Osteocyte (in vitro differentiated cells): ENCODE measurements at regions not wholly inside any gene's neighbourhood (a gene's known extent, or its start where the extent isn't known, plus 50 kb on each side); places are given as distances from the start of the nearest gene placed in this dataset.

Source experiments
- DNase-seq: peaks from one replicate; pipeline ENCODE4 v3.0.0; 2021; ENCODE audit warnings: mixed read lengths; ENCODE audit not compliant: unreplicated experiment; ENCODE audit errors: extremely low spot score
- H3K27ac Mint-ChIP-seq: one replicate; pipeline ENCODE4 v1.8.0; 2021; ENCODE audit warnings: mild to moderate bottlenecking, mixed read lengths; ENCODE audit not compliant: unreplicated experiment
- H3K27me3 Mint-ChIP-seq: one replicate; pipeline ENCODE4 v1.8.0; 2021; ENCODE audit warnings: mixed read lengths; ENCODE audit not compliant: unreplicated experiment
- H3K36me3 Mint-ChIP-seq: one replicate; pipeline ENCODE4 v1.8.0; 2021; ENCODE audit warnings: mixed read lengths; ENCODE audit not compliant: unreplicated experiment
- H3K4me1 Mint-ChIP-seq: one replicate; pipeline ENCODE4 v1.8.0; 2021; ENCODE audit warnings: mixed read lengths; ENCODE audit not compliant: unreplicated experiment
- H3K4me3 Mint-ChIP-seq: one replicate; pipeline ENCODE4 v1.8.0; 2021; ENCODE audit warnings: mild to moderate bottlenecking, moderate library complexity, mixed read lengths; ENCODE audit not compliant: unreplicated experiment
- H3K9me3 Mint-ChIP-seq: one replicate; pipeline ENCODE4 v1.8.0; 2021; ENCODE audit warnings: mixed read lengths; ENCODE audit not compliant: unreplicated experiment
- TF ChIP-seq, protein P1 (sequence below): fragments of 200-600 bp; sonication (generic); IDR thresholded peaks from 2 replicates; pipeline ENCODE4 v1.5.0; 2021; ENCODE audit warnings: antibody characterized with exemption, mild to moderate bottlenecking, moderate library complexity

DNA sequence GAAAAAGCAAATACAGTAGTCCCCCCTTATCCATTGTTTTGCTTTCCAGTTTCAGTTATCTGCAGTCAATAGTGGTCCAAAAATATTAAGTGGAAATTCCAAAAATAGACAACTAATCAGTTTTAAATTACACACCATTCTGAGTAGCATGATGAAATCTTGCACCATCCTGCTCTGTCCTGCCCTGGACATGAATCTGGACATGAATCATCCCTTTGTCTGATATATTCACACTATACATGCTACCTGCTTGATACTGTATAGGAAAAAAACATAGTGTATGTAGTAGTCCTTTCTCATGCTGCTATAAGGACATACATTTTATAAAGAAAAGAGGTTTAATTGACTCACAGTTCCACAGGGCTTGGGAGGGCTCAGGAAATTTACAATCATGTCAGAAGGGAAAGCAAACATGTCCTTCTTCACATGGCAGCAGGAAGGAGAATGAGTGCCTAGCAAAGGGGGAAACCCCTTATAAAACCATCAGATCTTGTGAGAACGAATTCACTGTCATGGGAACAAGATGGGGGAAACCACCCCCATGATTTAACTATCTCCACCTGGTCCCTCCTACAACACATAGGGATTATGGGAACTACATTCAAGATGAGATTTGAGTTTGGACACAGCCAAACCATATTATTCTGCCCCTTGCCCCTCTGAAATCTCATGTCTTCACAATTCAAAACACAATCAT is 153.9 kb downstream of the ARRDC3 start:
- peaks cover 3% of the 10 kb centered on the region for H3K27me3 Mint-ChIP-seq
- H3K36me3 Mint-ChIP-seq: no peaks in the 10 kb centered on the region
- TF ChIP-seq, protein P1, sequence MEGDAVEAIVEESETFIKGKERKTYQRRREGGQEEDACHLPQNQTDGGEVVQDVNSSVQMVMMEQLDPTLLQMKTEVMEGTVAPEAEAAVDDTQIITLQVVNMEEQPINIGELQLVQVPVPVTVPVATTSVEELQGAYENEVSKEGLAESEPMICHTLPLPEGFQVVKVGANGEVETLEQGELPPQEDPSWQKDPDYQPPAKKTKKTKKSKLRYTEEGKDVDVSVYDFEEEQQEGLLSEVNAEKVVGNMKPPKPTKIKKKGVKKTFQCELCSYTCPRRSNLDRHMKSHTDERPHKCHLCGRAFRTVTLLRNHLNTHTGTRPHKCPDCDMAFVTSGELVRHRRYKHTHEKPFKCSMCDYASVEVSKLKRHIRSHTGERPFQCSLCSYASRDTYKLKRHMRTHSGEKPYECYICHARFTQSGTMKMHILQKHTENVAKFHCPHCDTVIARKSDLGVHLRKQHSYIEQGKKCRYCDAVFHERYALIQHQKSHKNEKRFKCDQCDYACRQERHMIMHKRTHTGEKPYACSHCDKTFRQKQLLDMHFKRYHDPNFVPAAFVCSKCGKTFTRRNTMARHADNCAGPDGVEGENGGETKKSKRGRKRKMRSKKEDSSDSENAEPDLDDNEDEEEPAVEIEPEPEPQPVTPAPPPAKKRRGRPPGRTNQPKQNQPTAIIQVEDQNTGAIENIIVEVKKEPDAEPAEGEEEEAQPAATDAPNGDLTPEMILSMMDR: no peak
- no peaks in the 10 kb centered on the region for H3K9me3 Mint-ChIP-seq
- no peak overlapping the region for H3K27ac Mint-ChIP-seq
- no peak for DNase-seq
- no peak overlapping the region for H3K4me3 Mint-ChIP-seq
- H3K4me1 Mint-ChIP-seq: no peaks in the 10 kb centered on the region

DNA sequence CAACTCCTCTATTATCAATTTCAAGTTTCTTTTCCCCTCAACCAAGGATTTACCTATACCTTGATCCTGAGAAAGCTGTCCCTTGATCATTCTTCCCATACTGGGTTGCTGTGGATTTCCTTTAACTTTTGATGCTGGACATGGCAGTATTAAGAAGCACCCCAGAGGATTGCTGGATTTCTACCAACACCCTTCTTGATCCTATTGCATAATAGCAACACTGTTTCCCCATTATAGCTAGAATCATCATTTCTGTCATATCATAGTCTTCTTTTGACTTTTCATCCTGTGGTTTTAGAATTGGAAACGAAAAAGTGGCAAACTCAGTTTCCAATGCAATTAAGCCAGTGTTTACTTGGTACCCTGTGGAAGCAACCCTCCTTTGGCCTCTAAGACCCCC is 154.9 kb downstream of the ARRDC3 start:
- Mint-ChIP-seq H3K27me3 (no peaks in the 10 kb centered on the region), H3K9me3 (no peaks in the 10 kb centered on the region)

DNA sequence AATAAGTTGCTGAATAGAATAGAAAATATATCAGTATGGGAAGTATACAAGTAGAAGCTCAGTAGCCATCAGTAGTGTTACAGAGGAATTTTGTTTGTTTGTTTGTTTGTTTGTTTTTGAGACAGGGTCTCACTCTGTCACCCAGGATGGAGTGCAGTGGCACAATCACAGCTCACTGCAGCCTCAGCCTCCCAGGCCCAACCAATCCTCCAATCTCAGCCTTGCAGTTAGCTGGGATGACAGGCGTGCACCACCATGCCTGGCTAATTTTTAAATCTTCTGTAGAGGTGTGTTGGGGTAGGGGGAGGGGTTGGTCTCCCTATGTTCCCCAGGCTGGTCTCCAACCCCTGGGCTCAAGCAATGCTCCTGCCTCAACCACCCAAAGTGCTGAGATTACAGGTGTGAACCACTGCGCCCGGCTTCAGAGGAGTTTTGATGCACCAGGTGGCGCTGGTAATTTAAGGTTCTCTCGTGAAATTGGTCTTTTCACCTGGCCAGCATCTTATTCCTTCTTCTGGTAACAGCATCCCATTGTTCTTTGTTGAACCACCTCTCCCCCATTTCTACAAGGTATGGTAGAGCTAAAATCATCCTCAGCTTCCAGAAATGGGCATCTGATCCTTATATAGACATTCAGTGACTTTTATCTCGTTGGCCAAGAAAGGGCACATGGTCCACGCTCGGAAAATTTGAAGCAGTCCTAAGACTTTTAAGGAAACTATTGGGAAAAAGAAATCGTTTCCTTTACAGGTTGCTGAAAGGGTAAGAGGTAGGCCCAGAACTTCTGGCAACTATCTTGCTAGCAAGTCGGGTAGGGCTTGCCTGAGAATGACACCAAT is 157.1 kb downstream of the ARRDC3 start:
- Mint-ChIP-seq H3K27me3 (no peaks in the 10 kb centered on the region), H3K4me3 (no peak overlapping the region), H3K4me1 (no peaks in the 10 kb centered on the region), H3K9me3 (no peaks in the 10 kb centered on the region), H3K27ac (no peak overlapping the region), H3K36me3 (no peaks in the 10 kb centered on the region)
- no peak for DNase-seq
- TF ChIP-seq, protein P1: peak; percentile 50

More for the DNA sequence above, 154.9 kb downstream of the ARRDC3 start:
- no peak overlapping the region for H3K27ac Mint-ChIP-seq
- DNase-seq: no peak
- no peaks in the 10 kb centered on the region for H3K36me3 Mint-ChIP-seq
- no peak overlapping the region for H3K4me3 Mint-ChIP-seq
- TF ChIP-seq, protein P1: no peak
- H3K4me1 Mint-ChIP-seq: no peaks in the 10 kb centered on the region

DNA sequence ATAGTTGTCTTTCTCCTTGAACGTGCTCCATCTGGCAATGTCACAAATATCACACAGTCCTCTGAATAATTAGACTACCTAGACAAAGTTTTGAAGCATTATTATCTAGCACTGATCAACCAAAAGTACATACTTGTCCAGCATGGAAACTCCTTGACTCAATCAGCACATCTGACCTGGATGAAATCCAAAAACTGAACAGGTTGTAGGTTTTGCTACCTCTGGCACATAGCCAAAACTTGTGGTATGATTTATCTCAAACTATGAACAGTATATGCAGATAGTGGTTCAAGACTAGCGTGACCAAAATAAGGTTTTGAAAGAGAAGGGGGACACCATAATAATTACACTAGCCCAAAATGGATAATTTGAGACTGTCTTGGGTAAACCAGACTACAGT is 158.1 kb downstream of the ARRDC3 start:
- no peak for DNase-seq
- H3K27ac Mint-ChIP-seq: no peak overlapping the region
- H3K27me3 Mint-ChIP-seq: no peaks in the 10 kb centered on the region
- TF ChIP-seq, protein P1: no peak
- no peaks in the 10 kb centered on the region for H3K4me1 Mint-ChIP-seq
- no peaks in the 10 kb centered on the region for H3K36me3 Mint-ChIP-seq
- no peaks in the 10 kb centered on the region for H3K9me3 Mint-ChIP-seq
- no peak overlapping the region for H3K4me3 Mint-ChIP-seq

DNA sequence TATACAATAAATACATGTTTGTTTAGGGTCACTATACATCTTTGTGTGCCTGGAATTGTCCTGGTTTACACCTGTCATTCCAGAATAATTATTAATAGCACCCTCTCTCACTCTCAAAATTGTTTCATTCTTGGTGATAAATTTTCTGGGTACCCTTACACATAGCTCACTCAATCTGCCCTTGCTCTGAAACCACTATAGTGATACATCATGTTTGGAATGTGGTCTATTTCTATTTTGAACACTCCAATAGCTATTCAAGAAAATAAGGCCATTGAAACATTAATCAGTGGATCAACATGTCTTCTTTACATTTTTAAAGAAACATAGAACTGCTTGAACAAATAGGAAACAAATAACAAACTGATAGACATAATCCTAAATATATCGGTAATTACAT is 158.7 kb downstream of the ARRDC3 start:
- no peak for DNase-seq
- no peak overlapping the region for H3K4me3 Mint-ChIP-seq
- H3K9me3 Mint-ChIP-seq: no peaks in the 10 kb centered on the region
- H3K27me3 Mint-ChIP-seq: no peaks in the 10 kb centered on the region
- no peak overlapping the region for H3K27ac Mint-ChIP-seq
- no peaks in the 10 kb centered on the region for H3K36me3 Mint-ChIP-seq
- no peaks in the 10 kb centered on the region for H3K4me1 Mint-ChIP-seq
- TF ChIP-seq, protein P1: no peak
